HCT116 (cell line): ENCODE measurements at regions not wholly inside any gene's neighbourhood (a gene's known extent, or its start where the extent isn't known, plus 50 kb on each side); places are given as distances from the start of the nearest gene placed in this dataset.

Experiments used
- ATAC-seq: fragments of 200-7000 bp; cut with Tn5 transposase; 2 replicates; pipeline ENCODE4 v1.9.1; 2020; ENCODE audit warnings: mild to moderate bottlenecking, moderate library complexity
- BruUV-seq: library from RNA; stranded (reverse); fragments of 400-500 nt; replicated peaks from 2 replicates; lab custom pipeline; 2021; lab: Mats Ljungman, UMichigan
- CTCF ChIA-PET: fragments of 300-600 bp; sonication (Branson Sonifier 250); formaldehyde crosslinking; loops from one replicate; lab custom pipeline; 2021; ENCODE audit warnings: antibody characterized with exemption; lab: Charles Lee
- POLR2A ChIA-PET: fragments of 300-600, 350-600 bp; sonication (Branson Sonifier 250); formaldehyde crosslinking; loops from one replicate; lab custom pipeline; 2021; ENCODE audit warnings: antibody characterized with exemption; lab: Charles Lee
- RAD21 ChIA-PET, 2 experiments: fragments of 300-600 bp; sonication (Branson Sonifier 250); formaldehyde crosslinking; loops; one replicate each; lab custom pipeline; 2023; ENCODE audit warnings: low total read pairs in 2 of 2; ENCODE audit not compliant: uncharacterized antibody in 2 of 2, unreplicated experiment in 2 of 2, low non-redundant PET in 1 of 2; lab: Charles Lee
- DNase-seq: peaks from one replicate; pipeline ENCODE4 v3.0.0-alpha.2; 2010; ENCODE audit warnings: low read depth, low spot score
- H2AFZ ChIP-seq: fragments of 200-600 bp; shearing (Covaris generic), sonication (generic); 2 replicates; pipeline ENCODE4 v1.6.1; 2017; ENCODE audit warnings: low read depth, mixed run types, mixed read lengths, antibody characterized with exemption, low read length; ENCODE audit not compliant: poor library complexity, severe bottlenecking
- H3K27ac ChIP-seq: 2 replicates; pipeline ENCODE4 v1.5.1; 2012; ENCODE audit warnings: low read depth, low read length
- H3K27me3 ChIP-seq: fragments of 200-600 bp; sonication (generic); 2 replicates; pipeline ENCODE4 v1.6.1; 2016; ENCODE audit warnings: mixed run types, low read length, mixed read lengths; ENCODE audit not compliant: insufficient read depth
- H3K36me3 ChIP-seq, 2 experiments: fragments of 200-500 bp in 1 of 2; fragments of 200-600 bp in 1 of 2; sonication (Bioruptor generic) in 1 of 2; sonication (generic) in 1 of 2; 2 replicates each; pipeline versions ENCODE4 v1.5.1 to v1.6.1; 2014 to 2016; ENCODE audit warnings: low read length in 2 of 2, inconsistent platforms in 1 of 2, mixed read lengths in 1 of 2, mixed run types in 1 of 2; ENCODE audit not compliant: insufficient read depth in 2 of 2, control insufficient read depth in 1 of 2
- H3K4me1 ChIP-seq, 2 experiments: fragments of 200-600 bp in 1 of 2; sonication (generic) in 1 of 2; 2 replicates each; pipeline versions ENCODE4 v1.5.1 to v1.6.1; 2012 to 2017; ENCODE audit warnings: low read length in 2 of 2, inconsistent platforms in 1 of 2, mild to moderate bottlenecking in 1 of 2, mixed read lengths in 1 of 2, mixed run types in 1 of 2, moderate library complexity in 1 of 2; ENCODE audit not compliant: insufficient read depth in 2 of 2, control insufficient read depth in 1 of 2
- H3K4me2 ChIP-seq: fragments of 200-600 bp; sonication (generic); 2 replicates; pipeline ENCODE4 v1.6.1; 2017; ENCODE audit warnings: mixed run types, low read length, mixed read lengths
- H3K4me3 ChIP-seq, 2 experiments: fragments of 200-600 bp in 1 of 2; sonication (generic) in 1 of 2; replicated peaks in 1 of 2; 2 replicates each; pipeline ENCODE4 v1.5.1; 2011 to 2016; ENCODE audit warnings: low read length in 2 of 2, control low read depth in 1 of 2, low read depth in 1 of 2, mild to moderate bottlenecking in 1 of 2, mixed read lengths in 1 of 2, mixed run types in 1 of 2
- H3K79me2 ChIP-seq: fragments of 200-600 bp; sonication (generic); 2 replicates; pipeline ENCODE4 v1.6.1; 2017; ENCODE audit warnings: mild to moderate bottlenecking, mixed run types, low read length, moderate library complexity, mixed read lengths; ENCODE audit not compliant: insufficient read depth
- H3K9ac ChIP-seq: fragments of 200-600 bp; sonication (generic); 2 replicates; pipeline ENCODE4 v1.6.1; 2016; ENCODE audit warnings: low read length, mixed read lengths
- H3K9me2 ChIP-seq: fragments of 200-600 bp; sonication (generic), shearing (Covaris generic); 2 replicates; pipeline ENCODE4 v1.6.1; 2017; ENCODE audit warnings: mixed run types, mild to moderate bottlenecking, moderate library complexity; ENCODE audit not compliant: insufficient read depth
- H3K9me3 ChIP-seq, 2 experiments: fragments of 200-500 bp in 1 of 2; fragments of 200-600 bp in 1 of 2; sonication (Bioruptor generic) in 1 of 2; sonication (generic) in 1 of 2; 2 replicates each; pipeline ENCODE4 v1.6.1; 2014 to 2017; ENCODE audit warnings: low read length in 2 of 2, mixed read lengths in 2 of 2, inconsistent platforms in 1 of 2, low read depth in 1 of 2, mild to moderate bottlenecking in 1 of 2, mixed run types in 1 of 2, moderate library complexity in 1 of 2; ENCODE audit not compliant: control insufficient read depth in 1 of 2, insufficient read depth in 1 of 2
- H4K20me1 ChIP-seq: fragments of 200-600 bp; sonication (generic), shearing (Covaris generic); 2 replicates; pipeline ENCODE4 v1.6.1; 2017; ENCODE audit warnings: mixed run types, mild to moderate bottlenecking, moderate library complexity; ENCODE audit not compliant: insufficient read depth
- CBX3 ChIP-seq: IDR thresholded peaks from 2 replicates; pipeline ENCODE4 v1.6.1; 2012; ENCODE audit warnings: low read depth
- EGR1 ChIP-seq: IDR thresholded peaks from 2 replicates; pipeline ENCODE4 v1.6.1; 2012; ENCODE audit warnings: low read depth
- EZH2 ChIP-seq: fragments of 200-600 bp; sonication (generic); IDR thresholded peaks from 2 replicates; pipeline ENCODE4 v1.6.1; 2017; ENCODE audit warnings: antibody characterized with exemption, mixed run types
- FOSL1 ChIP-seq: IDR thresholded peaks from 2 replicates; pipeline ENCODE4 v1.6.1; 2012; ENCODE audit warnings: low read depth
- POLR2A ChIP-seq: IDR thresholded peaks from 2 replicates; pipeline ENCODE4 v1.7.0; 2011; ENCODE audit warnings: borderline replicate concordance; ENCODE audit not compliant: insufficient read depth, insufficient read length; ENCODE audit errors: extremely low read depth
- POLR2AphosphoS5 ChIP-seq: IDR thresholded peaks from 2 replicates; pipeline ENCODE4 v1.6.1; 2011; ENCODE audit warnings: mild to moderate bottlenecking, low read depth, low read length, moderate library complexity
- SRF ChIP-seq: IDR thresholded peaks from 2 replicates; pipeline ENCODE4 v1.6.1; 2012; ENCODE audit warnings: low read depth
- TCF7L2 ChIP-seq: IDR thresholded peaks from 2 replicates; pipeline ENCODE4 v1.7.0; 2011; ENCODE audit warnings: borderline replicate concordance, inconsistent platforms; ENCODE audit not compliant: insufficient read depth, insufficient read length; ENCODE audit errors: extremely low read depth
- intact Hi-C: fragments of 100-400 bp; cut with micrococcal nuclease; formaldehyde crosslinking; loops from 2 replicates; pipeline ENCODE4 v1.10.0; 2022
- TF ChIP-seq, protein P1 (sequence below): IDR thresholded peaks from 2 replicates; pipeline ENCODE4 v1.6.1; 2012
- TF ChIP-seq, protein P2 (sequence below): IDR thresholded peaks from 2 replicates; pipeline ENCODE4 v1.6.1; 2012

DNA sequence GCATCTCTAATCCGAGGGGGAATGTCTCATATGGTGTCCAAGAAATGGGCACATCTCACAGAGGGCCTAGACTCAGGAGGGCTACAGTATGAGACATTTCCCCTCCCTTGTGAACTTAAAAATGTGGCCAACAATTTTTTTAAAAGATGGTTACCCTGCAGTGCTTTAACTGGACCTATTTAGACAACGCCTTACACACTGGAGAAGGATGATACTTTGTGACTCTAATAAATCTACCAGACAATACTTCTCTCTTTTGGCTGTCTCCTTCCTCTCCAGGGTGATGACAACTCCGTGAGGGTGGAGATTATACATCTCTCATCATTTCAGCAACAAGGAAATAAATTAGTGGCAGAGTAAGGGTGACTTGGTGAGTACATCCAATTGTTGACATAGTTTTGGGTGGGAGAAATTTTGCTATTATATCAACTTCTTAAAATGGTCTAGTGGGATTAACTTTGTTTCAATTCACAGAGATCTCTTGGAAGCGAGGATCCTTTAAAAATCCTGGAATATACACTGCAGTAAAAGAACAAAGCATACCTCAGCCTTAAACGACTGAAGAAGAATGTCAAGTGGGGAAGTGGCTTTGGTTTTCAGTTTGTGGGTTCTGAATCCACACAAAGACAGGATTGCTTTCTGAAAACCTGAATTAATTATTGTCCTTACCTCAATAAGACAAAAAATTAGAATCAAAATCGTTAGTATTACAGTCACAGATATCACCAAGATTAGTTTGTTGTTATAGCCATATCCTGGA lies 89.8 kb downstream of the KPNA2 start (continued):
- TF ChIP-seq TCF7L2 = no peak
- TF ChIP-seq, protein P1, sequence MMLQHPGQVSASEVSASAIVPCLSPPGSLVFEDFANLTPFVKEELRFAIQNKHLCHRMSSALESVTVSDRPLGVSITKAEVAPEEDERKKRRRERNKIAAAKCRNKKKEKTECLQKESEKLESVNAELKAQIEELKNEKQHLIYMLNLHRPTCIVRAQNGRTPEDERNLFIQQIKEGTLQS = no peak
- TF ChIP-seq EGR1 = no peak
- TF ChIP-seq FOSL1 = no peak
- TF ChIP-seq SRF = no peak
- no peak for TF ChIP-seq POLR2AphosphoS5
- TF ChIP-seq EZH2 = no peak
- TF ChIP-seq, protein P2, sequence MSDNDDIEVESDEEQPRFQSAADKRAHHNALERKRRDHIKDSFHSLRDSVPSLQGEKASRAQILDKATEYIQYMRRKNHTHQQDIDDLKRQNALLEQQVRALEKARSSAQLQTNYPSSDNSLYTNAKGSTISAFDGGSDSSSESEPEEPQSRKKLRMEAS = no peak
- TF ChIP-seq, all 23 proteins: peak for 0

DNA sequence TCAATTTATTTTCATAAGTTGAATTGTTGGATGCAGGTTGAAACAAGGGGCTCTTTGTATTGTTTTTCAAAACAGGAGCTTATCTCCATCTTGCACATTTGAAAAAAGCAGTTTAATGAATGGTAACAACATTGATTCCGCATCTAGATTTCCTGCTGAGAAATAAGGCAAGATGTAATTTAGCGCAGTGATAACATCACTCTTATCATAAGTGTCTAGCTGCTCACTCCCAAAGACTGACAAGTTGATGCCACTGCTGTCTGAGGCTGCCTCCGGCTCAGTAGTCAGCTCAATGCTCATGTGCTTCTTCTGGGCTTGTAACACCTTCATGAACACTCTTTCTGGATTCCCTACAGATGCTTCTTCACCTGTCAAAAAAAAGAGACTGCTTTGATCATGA lies 92.4 kb downstream of the KPNA2 start:
- no peak for TF ChIP-seq POLR2A
- no peak for TF ChIP-seq CBX3
- TF ChIP-seq, protein P1 = no peak
- TF ChIP-seq TCF7L2 = no peak
- no peak for DNase-seq
- no peak overlapping the region for H3K4me3 ChIP-seq
- H3K4me1 ChIP-seq = no peaks in the 10 kb centered on the region
- no peak overlapping the region for H3K9ac ChIP-seq
- POLR2A ChIA-PET = no interaction called here
- no peaks in the 10 kb centered on the region for H4K20me1 ChIP-seq
- H3K27me3 ChIP-seq = no peaks in the 10 kb centered on the region
- no peak overlapping the region for H3K4me2 ChIP-seq
- H3K27ac ChIP-seq = no peak overlapping the region
- peaks cover 0 to 2% of the 10 kb centered on the region in 2 experiments; a peak in 1 of 4 replicates for H3K36me3 ChIP-seq
- no peaks in the 10 kb centered on the region for H3K9me2 ChIP-seq
- no TSS peak for BruUV-seq
- H2AFZ ChIP-seq = no peak overlapping the region
- intact Hi-C loops = no loop called here
- CTCF ChIA-PET = no interaction called here
- RAD21 ChIA-PET = no interaction called here
- no peaks in the 10 kb centered on the region for H3K9me3 ChIP-seq
- ATAC-seq = no peak
- H3K79me2 ChIP-seq = no peaks in the 10 kb centered on the region
